ENCODE measurements at regions not wholly inside any gene's neighbourhood (a gene's known extent, or its start where the extent isn't known, plus 50 kb on each side); places are given as distances from the start of the nearest gene placed in this dataset.

DNA sequence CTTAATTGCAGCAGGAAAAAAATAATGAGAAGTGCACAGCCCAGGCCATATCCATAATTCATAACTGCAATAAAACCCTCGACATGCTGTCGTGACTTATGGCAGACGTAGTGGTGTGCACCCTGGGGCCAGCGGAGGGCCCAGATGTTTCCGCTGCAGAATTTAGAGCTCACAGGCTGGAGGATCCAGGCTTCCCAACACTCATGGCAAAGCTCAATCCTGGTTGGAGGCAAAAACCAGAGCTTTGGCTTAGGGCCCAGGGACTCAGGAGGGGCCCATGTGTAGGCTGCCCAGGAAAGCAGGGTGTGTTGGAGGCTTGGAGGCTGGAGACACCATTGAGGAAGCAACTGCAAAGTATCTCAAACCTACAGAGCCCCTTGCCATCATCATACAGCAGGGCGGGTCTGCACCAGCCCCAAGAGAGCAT is 68.7 kb downstream of the SERPINA3 start:
- TF ChIP-seq, protein P1, sequence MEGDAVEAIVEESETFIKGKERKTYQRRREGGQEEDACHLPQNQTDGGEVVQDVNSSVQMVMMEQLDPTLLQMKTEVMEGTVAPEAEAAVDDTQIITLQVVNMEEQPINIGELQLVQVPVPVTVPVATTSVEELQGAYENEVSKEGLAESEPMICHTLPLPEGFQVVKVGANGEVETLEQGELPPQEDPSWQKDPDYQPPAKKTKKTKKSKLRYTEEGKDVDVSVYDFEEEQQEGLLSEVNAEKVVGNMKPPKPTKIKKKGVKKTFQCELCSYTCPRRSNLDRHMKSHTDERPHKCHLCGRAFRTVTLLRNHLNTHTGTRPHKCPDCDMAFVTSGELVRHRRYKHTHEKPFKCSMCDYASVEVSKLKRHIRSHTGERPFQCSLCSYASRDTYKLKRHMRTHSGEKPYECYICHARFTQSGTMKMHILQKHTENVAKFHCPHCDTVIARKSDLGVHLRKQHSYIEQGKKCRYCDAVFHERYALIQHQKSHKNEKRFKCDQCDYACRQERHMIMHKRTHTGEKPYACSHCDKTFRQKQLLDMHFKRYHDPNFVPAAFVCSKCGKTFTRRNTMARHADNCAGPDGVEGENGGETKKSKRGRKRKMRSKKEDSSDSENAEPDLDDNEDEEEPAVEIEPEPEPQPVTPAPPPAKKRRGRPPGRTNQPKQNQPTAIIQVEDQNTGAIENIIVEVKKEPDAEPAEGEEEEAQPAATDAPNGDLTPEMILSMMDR (IDR thresholded peaks at IDR 0.05; ENCODE audit: low read depth, low read length, missing input control) = no peak
- TF ChIP-seq RAD21 (IDR thresholded peaks at IDR 0.05) (no peak), NR2F2 (IDR thresholded peaks at IDR 0.05) (no peak), YY1 (IDR thresholded peaks at IDR 0.05) (no peak), HNF4G (IDR thresholded peaks at IDR 0.05) (no peak)
- TF ChIP-seq, protein P2, sequence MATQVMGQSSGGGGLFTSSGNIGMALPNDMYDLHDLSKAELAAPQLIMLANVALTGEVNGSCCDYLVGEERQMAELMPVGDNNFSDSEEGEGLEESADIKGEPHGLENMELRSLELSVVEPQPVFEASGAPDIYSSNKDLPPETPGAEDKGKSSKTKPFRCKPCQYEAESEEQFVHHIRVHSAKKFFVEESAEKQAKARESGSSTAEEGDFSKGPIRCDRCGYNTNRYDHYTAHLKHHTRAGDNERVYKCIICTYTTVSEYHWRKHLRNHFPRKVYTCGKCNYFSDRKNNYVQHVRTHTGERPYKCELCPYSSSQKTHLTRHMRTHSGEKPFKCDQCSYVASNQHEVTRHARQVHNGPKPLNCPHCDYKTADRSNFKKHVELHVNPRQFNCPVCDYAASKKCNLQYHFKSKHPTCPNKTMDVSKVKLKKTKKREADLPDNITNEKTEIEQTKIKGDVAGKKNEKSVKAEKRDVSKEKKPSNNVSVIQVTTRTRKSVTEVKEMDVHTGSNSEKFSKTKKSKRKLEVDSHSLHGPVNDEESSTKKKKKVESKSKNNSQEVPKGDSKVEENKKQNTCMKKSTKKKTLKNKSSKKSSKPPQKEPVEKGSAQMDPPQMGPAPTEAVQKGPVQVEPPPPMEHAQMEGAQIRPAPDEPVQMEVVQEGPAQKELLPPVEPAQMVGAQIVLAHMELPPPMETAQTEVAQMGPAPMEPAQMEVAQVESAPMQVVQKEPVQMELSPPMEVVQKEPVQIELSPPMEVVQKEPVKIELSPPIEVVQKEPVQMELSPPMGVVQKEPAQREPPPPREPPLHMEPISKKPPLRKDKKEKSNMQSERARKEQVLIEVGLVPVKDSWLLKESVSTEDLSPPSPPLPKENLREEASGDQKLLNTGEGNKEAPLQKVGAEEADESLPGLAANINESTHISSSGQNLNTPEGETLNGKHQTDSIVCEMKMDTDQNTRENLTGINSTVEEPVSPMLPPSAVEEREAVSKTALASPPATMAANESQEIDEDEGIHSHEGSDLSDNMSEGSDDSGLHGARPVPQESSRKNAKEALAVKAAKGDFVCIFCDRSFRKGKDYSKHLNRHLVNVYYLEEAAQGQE (IDR thresholded peaks at IDR 0.05) = no peak
